Stomach (tissue), 8 donors: ENCODE measurements at regions not wholly inside any gene's neighbourhood (a gene's known extent, or its start where the extent isn't known, plus 50 kb on each side); places are given as distances from the start of the nearest gene placed in this dataset.
A peak's percentile ranks its signal among the peaks of the same experiment; 100 is the strongest.

Experiments used
- DNase-seq, 2 donors: peaks; one replicate each; pipeline versions ENCODE4 v3.0.0 to v3.0.0-alpha.2; 2013 to 2019
- H3K27ac ChIP-seq, 5 donors: fragments of 200-600 bp in 4 of 5; sonication (generic) in 4 of 5; one replicate each; pipeline ENCODE4 v1.5.1; 2013 to 2019; ENCODE audit warnings: mild to moderate bottlenecking in 1 of 5, moderate library complexity in 1 of 5
- H3K27me3 ChIP-seq, 3 donors: fragments of 200-600 bp; sonication (generic); one replicate each; pipeline ENCODE4 v1.5.1; 2017 to 2019; ENCODE audit warnings: mixed run types in 1 of 3
- H3K36me3 ChIP-seq, 4 donors: fragments of 200-600 bp; sonication (generic); 1 replicate in 3 of 4; 2 replicates in 1 of 4; pipeline ENCODE4 v1.5.1; 2016 to 2019
- H3K4me1 ChIP-seq, 4 donors: fragments of 200-600 bp; sonication (generic); one replicate each; pipeline ENCODE4 v1.5.1; 2016 to 2019
- H3K4me3 ChIP-seq, 4 donors: fragments of 200-600 bp; sonication (generic) in 3 of 4; one replicate each; pipeline ENCODE4 v1.5.1; 2016 to 2019; ENCODE audit warnings: mild to moderate bottlenecking in 1 of 4
- H3K9me3 ChIP-seq, 4 donors: fragments of 200-600 bp; sonication (generic); one replicate each; pipeline ENCODE4 v1.5.1; 2016 to 2019
- EP300 ChIP-seq: sonication (generic); formaldehyde crosslinking; IDR thresholded peaks from one replicate; pipeline ENCODE4 v1.6.1; 2017; ENCODE audit warnings: antibody characterized with exemption
- POLR2A ChIP-seq, 4 donors: fragments of 450-650 bp; IDR thresholded peaks; one replicate each; pipeline ENCODE4 v1.6.1; 2016; ENCODE audit warnings: antibody characterized with exemption in 4 of 4, control low read depth in 2 of 4, mild to moderate bottlenecking in 1 of 4, moderate library complexity in 1 of 4
- POLR2AphosphoS5 ChIP-seq, 3 donors: sonication (generic); formaldehyde crosslinking; IDR thresholded peaks; one replicate each; pipeline ENCODE4 v1.6.1; 2016; ENCODE audit warnings: antibody characterized with exemption in 3 of 3
- WGBS, 5 donors: extraction: QIAGEN DNeasy Blood & Tissue Kit in 3 of 5; methylation state at CpG; one replicate each; pipeline versions ENCODE4 v1.1.5 to v1.1.7; 2013 to 2018; 5-methylcytosine and 5-hydroxymethylcytosine counted together
- intact Hi-C: fragments of 100-400 bp; cut with DNase I; formaldehyde crosslinking; loops from one replicate; pipeline ENCODE4 v1.15.1; 2023; ENCODE audit warnings: low total_unique reads
- TF ChIP-seq, protein P1 (sequence below), 7 experiments: fragments of 450-650 bp in 4 of 7; fragments of 200-600 bp in 3 of 7; sonication (generic) in 3 of 7; IDR thresholded peaks; one replicate each; pipeline ENCODE4 v1.5.1; 2016 to 2019; ENCODE audit warnings: antibody characterized with exemption in 7 of 7, control low read depth in 2 of 7, mild to moderate bottlenecking in 1 of 7
- donor health status: healthy with polysubstance abuse.
- donor health status: Bipolar disorder and iron deficiency.
- donor health status: healthy.

- no peaks in the 10 kb centered on the region for H3K9me3 ChIP-seq
- H3K27ac ChIP-seq = no peak overlapping the region
- peak in 1 of 2 donors; percentile 22 for DNase-seq
- TF ChIP-seq POLR2AphosphoS5 (IDR thresholded peaks at IDR 0.05) = no peak
- TF ChIP-seq POLR2A (IDR thresholded peaks at IDR 0.05) = no peak
- TF ChIP-seq, protein P1, sequence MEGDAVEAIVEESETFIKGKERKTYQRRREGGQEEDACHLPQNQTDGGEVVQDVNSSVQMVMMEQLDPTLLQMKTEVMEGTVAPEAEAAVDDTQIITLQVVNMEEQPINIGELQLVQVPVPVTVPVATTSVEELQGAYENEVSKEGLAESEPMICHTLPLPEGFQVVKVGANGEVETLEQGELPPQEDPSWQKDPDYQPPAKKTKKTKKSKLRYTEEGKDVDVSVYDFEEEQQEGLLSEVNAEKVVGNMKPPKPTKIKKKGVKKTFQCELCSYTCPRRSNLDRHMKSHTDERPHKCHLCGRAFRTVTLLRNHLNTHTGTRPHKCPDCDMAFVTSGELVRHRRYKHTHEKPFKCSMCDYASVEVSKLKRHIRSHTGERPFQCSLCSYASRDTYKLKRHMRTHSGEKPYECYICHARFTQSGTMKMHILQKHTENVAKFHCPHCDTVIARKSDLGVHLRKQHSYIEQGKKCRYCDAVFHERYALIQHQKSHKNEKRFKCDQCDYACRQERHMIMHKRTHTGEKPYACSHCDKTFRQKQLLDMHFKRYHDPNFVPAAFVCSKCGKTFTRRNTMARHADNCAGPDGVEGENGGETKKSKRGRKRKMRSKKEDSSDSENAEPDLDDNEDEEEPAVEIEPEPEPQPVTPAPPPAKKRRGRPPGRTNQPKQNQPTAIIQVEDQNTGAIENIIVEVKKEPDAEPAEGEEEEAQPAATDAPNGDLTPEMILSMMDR (IDR thresholded peaks at IDR 0.05) = no peak
- no peak for TF ChIP-seq EP300
- H3K36me3 ChIP-seq = no peaks in the 10 kb centered on the region
- intact Hi-C loops = no loop called here
- H3K4me3 ChIP-seq = no peak overlapping the region
- H3K27me3 ChIP-seq = peaks cover 0 to 5% (median 0%) of the 10 kb centered on the region in 3 donors
- 67 to 81% (median 77%) methylated on average over 10 to 12 of the region's 12 CpGs for WGBS, 5 donors
- no peaks in the 10 kb centered on the region for H3K4me1 ChIP-seq
Observed at GRCh38 chr7:155979994-155980393, 167.7 kb upstream of the SHH start.

DNA sequence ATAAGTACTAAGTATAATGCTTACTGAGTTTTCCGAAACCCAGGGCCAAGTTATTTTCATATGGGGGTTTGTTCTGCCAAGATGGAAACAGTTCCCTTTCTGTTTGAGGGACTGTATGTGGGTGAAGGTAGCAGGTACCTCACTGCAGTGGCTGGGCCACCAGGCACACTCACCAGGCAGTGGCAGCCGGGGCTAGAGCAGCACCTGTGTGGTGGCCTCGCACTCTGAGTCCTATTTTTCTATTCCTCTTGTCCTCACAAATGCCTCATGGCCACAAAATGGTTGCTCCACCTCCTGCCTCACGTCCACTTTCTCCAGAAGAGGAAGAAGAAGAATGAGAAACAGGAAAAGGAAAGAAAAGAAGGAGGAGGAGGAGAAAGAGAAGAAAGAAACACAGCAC is 167.3 kb upstream of the SHH start:
- Histone ChIP-seq H3K9me3 (no peaks in the 10 kb centered on the region), H3K36me3 (no peaks in the 10 kb centered on the region), H3K27ac (no peak overlapping the region), H3K4me1 (no peaks in the 10 kb centered on the region), H3K4me3 (no peak overlapping the region), H3K27me3 (peaks cover 0 to 5% (median 0%) of the 10 kb centered on the region in 3 donors)
- DNase-seq = peak in 1 of 2 donors; percentile 19
- TF ChIP-seq, protein P1 (IDR thresholded peaks at IDR 0.05) = no peak
- TF ChIP-seq EP300 (no peak), POLR2A (IDR thresholded peaks at IDR 0.05) (no peak), POLR2AphosphoS5 (IDR thresholded peaks at IDR 0.05) (no peak)
- intact Hi-C loops = no loop called here
- 74 to 93% (median 82%) methylated on average over 4 of the region's 4 CpGs for WGBS, 5 donors

DNA sequence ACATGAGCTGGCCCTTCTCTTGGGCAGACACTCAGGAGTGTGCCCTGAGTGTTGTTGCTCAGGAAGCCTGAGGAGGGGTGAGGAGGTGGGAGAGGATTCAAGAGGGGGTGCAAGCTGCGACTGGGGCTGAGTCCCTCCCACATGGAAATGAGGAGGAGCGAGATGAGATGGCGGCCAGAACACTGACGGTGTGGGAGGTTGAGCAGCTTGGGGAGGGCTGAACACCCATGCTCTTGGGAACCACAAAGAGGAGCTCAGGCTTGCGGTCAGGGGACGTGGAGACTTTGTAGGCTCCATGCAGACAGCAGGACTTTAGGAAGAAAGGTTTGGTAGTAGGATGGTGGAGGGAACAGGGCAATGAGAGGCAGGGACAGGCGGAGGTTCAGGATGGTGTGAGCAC is 163.2 kb upstream of the SHH start:
- TF ChIP-seq EP300 = no peak
- TF ChIP-seq POLR2AphosphoS5 (IDR thresholded peaks at IDR 0.05) = no peak
- no peak for TF ChIP-seq POLR2A (IDR thresholded peaks at IDR 0.05)
- TF ChIP-seq, protein P1 (IDR thresholded peaks at IDR 0.05) = no peak
- WGBS, 5 donors = 73 to 85% (median 80%) methylated on average over 7 of the region's 7 CpGs
- peak in 1 of 2 donors; percentile 15 for DNase-seq
- Histone ChIP-seq H3K4me3 (no peak overlapping the region), H3K9me3 (no peaks in the 10 kb centered on the region), H3K27ac (no peak overlapping the region), H3K36me3 (no peaks in the 10 kb centered on the region), H3K4me1 (no peaks in the 10 kb centered on the region), H3K27me3 (peaks cover 0 to 4% (median 0%) of the 10 kb centered on the region in 3 donors)
- intact Hi-C loops = no loop called here

- DNase-seq = peak in 1 of 2 donors; percentile 18
- Histone ChIP-seq H3K4me1 (no peaks in the 10 kb centered on the region), H3K27ac (no peak overlapping the region), H3K27me3 (peaks cover 0 to 4% (median 0%) of the 10 kb centered on the region in 3 donors), H3K9me3 (no peaks in the 10 kb centered on the region), H3K4me3 (no peak overlapping the region), H3K36me3 (no peaks in the 10 kb centered on the region)
- intact Hi-C loops = no loop called here
- TF ChIP-seq POLR2AphosphoS5 (IDR thresholded peaks at IDR 0.05) = no peak
- no peak for TF ChIP-seq EP300
- TF ChIP-seq POLR2A (IDR thresholded peaks at IDR 0.05) = no peak
- TF ChIP-seq, protein P1 (IDR thresholded peaks at IDR 0.05) = no peak
- whole genome bisulfite sequencing, 5 donors = 65 to 74% (median 66%) methylated on average over 11 of the region's 11 CpGs
Observed at GRCh38 chr7:155974186-155974897, 162.1 kb upstream of the SHH start.
